ENCODE measurements at regions not wholly inside any gene's neighbourhood (a gene's known extent, or its start where the extent isn't known, plus 50 kb on each side); places are given as distances from the start of the nearest gene placed in this dataset.
"Not testable (repeated sequence)": the region's sequence is repeated elsewhere in the genome, so short reads cannot be mapped to it uniquely, and the experiment has no call there.

DNA sequence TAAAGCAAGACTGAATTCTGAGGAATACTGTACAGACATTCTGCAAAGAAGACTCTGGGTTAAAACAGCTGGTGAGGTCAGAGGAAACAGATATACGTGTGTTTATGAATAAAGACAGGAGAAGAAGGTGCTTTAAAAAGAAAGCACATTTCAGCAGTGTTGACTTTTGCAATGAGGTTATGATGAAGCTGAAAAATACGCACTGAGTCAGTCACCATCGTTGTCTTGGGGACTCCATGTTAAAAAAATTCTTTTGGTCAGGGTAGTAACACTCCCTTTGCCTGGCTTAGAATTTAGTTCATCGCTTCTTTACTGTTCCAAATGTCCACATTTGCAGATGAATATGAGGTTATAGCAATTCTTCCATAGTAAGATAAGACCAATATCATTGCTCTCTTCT is 1049.0 kb downstream of the TSN start:
- DNase-seq (ENCODE audit: low read depth) = no peak

DNA sequence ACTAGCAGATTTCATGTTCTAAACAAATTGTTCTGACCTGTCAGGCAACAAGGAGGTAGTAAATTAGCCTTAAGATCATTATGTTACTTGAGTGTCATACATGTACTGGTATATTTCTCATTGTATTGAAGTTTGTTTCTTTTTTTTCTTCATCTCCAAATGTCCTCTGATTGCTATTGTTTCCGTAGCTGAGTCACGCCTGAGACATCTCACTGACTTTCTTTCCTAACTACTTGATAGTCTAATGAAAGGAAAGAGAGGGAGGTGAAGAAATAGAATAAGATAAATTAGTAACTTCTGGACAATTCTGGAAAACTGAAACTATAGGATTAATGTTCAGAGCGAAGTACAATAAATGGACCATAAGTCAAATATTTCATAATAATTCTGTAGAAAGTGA is 1049.9 kb downstream of the TSN start:
- DNase-seq (ENCODE audit: low read depth) = no peak

DNA sequence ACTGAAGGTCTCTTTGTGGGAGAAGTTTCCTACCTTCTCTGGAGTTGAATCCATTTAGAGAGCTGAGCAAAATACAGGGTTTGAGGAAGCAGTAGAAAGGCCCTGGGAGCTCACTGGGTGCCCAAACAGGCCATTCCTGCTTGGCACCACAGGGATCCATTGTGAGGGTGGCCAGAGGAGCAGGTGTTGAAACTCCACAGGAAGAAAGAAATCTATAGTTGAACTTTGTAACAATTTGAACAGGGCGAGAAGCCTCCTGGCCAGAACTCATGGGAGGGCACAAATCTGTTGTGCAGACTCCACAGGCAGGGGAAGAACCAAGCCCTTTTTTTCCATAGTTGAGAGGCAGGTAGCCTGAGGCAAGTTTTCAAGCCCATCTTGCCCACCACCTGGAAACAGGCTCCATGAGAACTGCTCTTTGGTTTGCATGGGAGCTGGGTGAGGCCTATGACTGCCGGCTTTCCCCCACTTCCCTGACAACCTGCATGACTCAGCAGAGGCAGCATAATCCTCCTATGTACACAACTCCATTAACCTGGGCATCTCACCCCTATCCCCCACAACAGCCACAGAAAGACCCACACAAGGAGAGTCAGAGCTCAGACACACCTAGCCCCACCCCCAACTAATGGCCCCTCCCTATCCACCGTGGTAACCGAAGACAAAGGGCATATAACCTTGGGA is 1053.0 kb downstream of the TSN start:
- DNase-seq (ENCODE audit: low read depth) = no peak

DNA sequence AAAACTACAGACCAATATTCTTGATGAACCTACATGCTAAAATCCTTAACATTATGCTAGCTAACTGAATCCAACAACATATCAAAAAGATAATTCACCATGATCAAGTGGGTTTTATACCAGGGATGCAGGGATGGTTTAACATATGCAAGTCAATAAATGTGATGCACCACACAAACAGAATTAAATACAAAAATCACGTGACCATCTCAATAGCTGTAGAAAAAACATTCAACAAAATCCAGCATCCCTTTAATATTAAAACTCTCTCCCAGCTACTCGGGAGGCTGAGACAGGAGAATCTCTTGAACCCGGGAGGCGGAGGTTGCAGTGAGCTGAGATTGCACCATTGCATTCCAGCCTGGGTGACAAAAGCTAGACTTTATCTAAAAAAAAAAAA is 1056.8 kb downstream of the TSN start:
- DNase-seq (ENCODE audit: low read depth) = not testable (repeated sequence)

GRCh38 chr2:122815120-122815519 is 1059.7 kb downstream of the TSN start:
- no peak for DNase-seq (ENCODE audit: low read depth)

DNA sequence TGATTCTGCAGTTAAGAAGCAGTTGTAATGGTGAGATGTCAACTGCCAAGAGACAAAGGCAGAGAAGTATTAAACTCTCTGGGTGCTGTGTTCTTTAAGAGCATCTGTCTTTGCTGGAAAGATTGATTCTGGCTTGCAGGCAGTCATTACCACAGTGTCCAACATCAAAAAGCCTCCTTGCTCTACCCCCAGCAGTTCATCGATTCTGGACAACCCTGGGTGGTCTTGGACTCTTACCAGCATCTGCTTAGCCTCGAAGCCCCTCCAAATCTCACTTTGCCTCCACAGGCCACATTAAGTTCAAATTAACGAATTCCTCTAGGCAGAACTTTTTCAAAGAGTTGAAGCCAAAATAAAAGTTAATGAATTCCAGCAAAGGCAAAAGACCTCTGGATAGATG is 1061.4 kb downstream of the TSN start:
- DNase-seq (ENCODE audit: low read depth) = no peak

- no peak for DNase-seq (ENCODE audit: low read depth)
Observed at GRCh38 chr2:122822319-122822718, 1066.9 kb downstream of the TSN start.

DNA sequence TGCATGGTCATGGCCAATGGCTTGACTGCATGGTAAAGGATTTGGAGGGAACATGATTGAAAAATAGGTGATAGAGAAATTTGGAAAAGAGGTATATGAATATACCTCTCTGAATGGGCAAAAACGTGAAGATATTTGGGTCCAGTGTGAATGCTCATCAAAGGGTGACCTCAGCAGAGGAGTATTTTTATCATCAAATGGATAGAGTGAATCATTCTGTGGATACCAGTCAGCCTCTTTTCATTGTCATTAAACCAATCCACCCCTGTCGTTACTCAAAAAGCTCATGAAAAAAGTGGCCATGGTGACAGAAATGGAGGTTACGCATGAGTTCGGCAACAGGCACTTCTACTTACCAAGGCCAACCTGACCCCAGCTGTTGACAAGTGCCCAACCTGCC is 1074.7 kb downstream of the TSN start:
- DNase-seq (ENCODE audit: low read depth) = no peak

DNA sequence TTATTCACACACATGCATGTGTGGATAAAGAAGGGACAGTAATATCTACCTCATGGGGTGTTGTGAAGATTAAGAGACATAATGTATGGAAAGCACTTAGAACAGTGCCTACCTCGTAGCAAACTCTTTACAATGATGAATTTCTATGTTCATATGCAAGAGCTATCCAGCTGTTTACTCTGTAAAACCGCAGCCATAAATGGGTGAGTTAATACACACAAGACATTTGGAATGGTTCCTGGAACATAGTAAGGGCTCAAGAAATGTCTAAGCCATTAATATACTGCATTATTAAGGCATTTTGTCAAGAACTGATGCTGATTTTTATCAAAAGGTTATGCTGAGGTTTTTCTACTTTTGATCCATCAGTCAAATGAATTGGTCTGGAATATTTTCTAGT is 1076.2 kb downstream of the TSN start:
- DNase-seq (ENCODE audit: low read depth) = no peak

GRCh38 chr2:122843503-122843902 is 1088.1 kb downstream of the TSN start:
- no peak for DNase-seq (ENCODE audit: low read depth)

DNA sequence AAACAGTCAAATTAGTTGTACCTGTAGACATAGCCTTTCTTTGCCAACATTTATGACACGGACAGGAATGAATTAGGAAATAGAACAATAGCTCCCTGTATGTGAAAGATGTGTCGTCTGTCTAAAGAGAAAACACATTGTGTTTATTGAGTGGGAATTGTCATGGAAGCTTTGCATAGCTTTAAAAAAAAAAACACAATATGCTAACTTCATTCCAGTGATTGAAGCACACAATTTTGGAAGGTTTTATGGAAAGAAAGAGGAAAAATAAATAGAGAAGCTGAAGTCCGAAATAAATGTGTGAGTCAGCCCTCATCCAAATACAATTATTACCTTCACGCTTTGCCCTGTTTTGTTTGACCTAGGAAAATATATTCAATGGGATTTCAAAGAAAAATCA is 1095.7 kb downstream of the TSN start:
- DNase-seq (ENCODE audit: low read depth) = no peak

GRCh38 chr2:122851972-122852531 is 1096.6 kb downstream of the TSN start:
- no peak for DNase-seq (ENCODE audit: low read depth)

GRCh38 chr2:122856696-122857095 is 1101.2 kb downstream of the TSN start:
- no peak for DNase-seq (ENCODE audit: low read depth)

DNA sequence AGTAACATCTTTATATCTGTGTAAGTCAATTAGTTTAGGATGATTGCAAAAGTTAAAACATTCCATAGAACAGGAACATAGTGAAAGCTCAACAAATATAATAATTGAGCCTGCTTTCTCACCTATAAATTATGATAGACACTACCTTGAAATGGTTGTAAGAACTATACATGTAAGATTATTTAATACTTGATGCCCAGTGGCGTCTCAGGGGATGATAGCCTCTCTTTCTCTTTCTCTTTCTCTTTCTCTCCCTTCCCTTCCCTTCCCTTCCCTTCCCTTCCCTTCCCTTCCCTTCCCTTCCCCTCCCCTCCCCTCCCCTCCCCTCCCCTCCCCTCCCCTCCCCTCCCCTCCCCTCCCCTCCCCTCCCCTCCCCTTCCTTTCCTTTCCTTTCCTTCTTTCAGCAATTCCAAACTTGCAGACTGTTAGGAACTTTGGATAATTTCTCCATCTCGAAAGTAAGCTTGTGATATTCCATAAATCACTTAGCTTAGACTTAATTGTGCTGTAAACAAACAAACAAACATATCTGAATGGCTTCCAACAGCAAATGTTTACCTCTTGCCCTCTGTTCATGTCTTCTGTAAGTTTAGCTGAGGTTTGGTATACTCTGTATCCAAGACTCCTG is 1102.7 kb downstream of the TSN start:
- DNase-seq (ENCODE audit: low read depth) = no peak

- no peak for DNase-seq (ENCODE audit: low read depth)
Observed at GRCh38 chr2:122858813-122859212, 1103.4 kb downstream of the TSN start.

GRCh38 chr2:122859260-122859659 is 1103.8 kb downstream of the TSN start:
- no peak for DNase-seq (ENCODE audit: low read depth)

- no peak for DNase-seq (ENCODE audit: low read depth)
Observed at GRCh38 chr2:122863532-122863931, 1108.1 kb downstream of the TSN start.

DNA sequence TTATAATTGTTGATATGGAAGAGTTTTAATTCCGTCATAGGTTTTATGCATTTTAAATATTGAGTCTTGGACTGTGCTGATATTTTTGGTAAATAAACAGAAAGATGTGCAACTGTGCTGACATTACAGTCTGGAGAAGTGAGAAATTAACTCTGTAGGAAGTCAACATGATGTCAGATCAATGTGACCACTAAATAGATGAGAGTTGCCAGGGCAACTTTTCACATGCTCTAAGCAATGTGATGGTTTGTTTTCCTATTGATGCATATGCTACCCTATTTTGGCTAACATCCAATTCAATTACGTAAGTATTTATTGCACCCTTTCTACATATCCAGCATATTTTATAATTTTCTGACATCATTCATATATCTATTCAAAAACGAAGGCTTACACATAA is 1109.3 kb downstream of the TSN start:
- no peak for DNase-seq (ENCODE audit: low read depth)

- DNase-seq (ENCODE audit: low read depth) = no peak
Observed at GRCh38 chr2:122866095-122866494, 1110.6 kb downstream of the TSN start.

- no peak for DNase-seq (ENCODE audit: low read depth)
Observed at GRCh38 chr2:122867941-122868340, 1112.5 kb downstream of the TSN start.

- DNase-seq (ENCODE audit: low read depth) = no peak
Observed at GRCh38 chr2:122868646-122869275, 1113.3 kb downstream of the TSN start.

- no peak for DNase-seq (ENCODE audit: low read depth)
Observed at GRCh38 chr2:122873951-122874350, 1118.5 kb downstream of the TSN start.
